ENCODE measurements at regions not wholly inside any gene's neighbourhood (a gene's known extent, or its start where the extent isn't known, plus 50 kb on each side); places are given as distances from the start of the nearest gene placed in this dataset.

DNA sequence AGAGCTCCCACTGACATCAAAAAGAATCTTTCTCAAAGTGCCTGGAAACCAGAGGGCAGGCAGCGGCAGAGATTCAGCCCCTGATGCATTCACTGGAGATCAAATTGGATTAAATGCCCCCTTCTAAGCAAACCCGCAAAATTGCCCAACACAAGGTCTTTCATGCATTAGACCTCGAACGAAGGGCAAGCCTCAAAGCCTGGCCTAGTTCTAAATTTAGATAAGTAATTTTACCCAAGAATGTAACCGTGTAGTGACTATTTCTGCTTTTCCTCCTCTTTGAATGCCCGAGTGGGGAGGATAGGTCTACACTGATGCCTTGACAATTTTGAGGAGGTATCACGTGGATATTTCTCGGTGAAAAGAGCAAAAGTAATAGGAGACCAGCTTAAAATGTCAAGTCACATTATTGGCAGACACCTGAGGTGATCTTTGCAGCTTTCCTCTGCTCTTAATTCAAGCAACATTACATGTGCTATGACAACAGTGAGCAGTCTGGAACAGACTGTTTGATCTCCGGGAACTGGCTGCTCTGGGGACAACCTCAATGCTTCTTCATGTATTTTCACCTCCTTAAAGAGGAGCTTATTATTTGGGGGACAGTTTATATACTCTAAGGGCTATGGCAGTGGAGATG, 1263.5 kb upstream of the AUTS2 start:
- no peak for DNase-seq

DNA sequence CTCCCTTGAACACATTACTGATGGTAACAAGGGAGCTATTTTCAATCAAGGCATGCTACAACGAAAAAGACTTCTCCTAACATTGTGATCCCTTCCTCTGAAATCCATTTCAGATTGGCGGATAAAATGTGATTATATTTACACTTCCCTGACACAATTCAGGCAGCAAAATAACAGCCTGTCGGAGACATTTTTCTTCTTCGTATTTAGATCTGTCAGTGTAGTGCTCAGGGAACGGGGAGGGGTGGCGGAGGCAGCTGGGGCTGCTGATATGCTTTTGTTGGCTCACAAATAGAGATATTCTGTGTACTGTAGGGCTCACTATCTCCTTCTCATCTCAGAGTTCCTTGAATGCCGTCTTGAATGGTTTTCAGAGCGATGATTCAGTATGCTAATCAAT, 1261.7 kb upstream of the AUTS2 start:
- DNase-seq, result no peak

DNA sequence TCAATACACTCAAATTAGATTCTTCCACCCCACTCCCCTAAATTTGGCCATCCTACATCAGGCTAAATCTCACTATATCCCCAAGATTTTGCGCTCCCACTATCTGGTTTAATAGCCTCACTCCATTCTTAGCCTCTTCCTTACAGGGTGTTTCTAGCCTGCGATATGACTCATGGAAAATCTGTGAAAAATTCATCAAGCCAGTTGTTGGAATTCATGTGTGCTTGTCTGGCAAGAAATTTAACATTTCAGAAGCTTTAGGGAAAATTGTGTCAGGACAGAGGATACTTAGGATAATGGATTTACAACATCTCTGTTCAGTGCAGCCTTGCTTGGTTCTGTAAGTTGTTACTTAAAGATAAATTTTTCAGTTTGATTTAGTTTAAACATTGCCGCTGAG, 1249.9 kb upstream of the AUTS2 start:
- no peak for DNase-seq

DNA sequence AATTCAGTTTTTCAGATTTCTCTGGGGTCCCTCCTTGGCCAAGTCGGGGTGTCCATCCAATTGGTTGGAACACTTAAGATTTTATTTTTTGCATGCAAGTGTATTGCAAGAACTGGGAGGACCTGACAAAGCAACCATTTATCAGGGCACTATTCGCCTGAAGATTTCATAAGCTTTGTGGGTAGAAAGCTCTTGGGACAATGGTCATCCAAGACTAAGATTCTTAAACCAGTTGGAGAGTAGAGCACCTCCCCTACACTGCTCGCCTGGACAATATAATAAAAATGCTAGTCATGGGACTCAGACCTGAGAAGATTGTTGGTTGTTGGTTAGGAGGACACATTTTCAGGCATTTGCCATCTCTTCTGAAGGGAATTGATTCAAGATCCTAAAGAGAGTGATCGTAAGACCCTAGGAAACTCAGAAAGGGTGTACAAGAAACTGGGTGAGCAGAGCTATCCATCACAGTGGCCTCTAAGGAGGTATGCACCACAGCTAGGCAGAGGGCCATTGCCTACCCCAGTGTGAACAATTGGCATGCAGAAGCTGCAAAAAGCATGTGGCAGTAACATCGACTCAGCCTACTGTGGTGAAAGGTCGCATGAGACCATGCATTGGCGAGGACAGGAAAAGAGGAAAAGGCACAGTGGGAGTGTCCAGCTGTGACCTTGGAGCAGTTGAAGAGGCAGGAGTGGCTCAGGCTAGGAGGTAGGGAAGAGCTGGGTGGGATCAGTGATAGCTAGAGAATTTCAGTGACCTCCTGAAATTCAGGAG, 1235.3 kb upstream of the AUTS2 start:
- DNase-seq, result no peak

GRCh38 chr7:68364886-68365625, 1233.2 kb upstream of the AUTS2 start:
- DNase-seq, result peak; percentile 56

- DNase-seq, result no peak
Observed at GRCh38 chr7:68371985-68372384, 1226.3 kb upstream of the AUTS2 start.

DNA sequence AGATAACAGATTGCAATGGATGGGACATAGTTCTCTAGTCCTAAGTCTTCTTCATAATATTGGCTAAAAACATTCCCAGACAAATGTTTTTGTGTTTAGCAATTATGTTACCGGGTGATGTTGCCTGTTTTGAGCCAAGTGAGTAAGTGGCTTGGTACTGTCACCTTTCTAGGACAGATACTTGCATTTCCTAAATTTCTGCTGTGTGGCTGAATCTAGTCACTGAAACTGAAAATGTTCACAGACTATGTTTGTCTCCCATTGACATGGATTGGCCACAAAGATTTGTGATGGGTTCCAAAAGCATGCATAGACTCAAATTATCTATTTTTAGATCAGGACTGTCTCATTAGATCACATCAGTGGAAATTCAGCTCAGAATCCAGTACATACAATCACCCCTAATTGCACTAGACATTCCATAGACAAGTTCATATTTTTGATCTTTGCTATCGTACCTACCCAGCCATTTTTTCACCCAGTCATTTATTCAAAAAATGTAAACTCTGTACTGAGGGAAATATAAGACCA, 1222.1 kb upstream of the AUTS2 start:
- DNase-seq, result no peak

DNA sequence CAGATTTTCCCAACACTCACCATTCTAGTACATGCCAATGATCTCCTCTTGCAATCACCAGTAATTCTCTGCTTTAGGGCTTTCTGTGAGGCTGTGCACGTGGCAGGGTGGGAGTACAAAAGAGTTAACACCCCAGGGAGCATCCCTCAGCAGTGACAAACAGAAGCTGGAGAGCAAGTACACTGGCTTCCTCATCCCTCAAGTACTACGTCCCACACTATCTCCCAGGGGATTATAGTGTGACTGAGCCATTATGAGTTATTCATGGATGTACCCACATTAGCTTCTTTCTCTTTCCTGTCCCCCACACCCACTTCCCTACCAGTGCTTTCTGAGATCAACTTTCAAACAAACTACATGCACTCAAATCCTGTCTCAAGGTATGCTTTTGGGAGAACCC, 1216.5 kb upstream of the AUTS2 start:
- no peak for DNase-seq

DNA sequence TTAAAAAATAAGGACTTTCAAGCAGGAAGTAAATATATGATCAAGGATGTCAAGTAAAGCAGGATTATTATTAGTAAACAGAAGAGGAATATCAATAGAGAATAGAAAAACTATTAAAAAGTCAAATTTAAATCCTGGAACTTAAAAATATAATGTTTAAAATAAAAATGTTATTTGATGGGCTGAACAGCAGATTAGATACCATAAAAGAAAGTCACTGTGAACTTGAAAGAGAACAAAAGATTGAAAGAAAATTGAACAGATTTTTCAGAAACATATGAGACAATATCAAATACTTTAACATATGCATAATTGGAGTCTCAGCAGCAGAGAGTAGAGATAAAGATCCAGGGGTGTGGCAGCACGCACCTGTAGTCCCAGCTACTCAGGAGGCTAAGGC, 1213.7 kb upstream of the AUTS2 start:
- DNase-seq, result no peak

- no peak for DNase-seq
Observed at GRCh38 chr7:68393051-68393450, 1205.2 kb upstream of the AUTS2 start.

DNA sequence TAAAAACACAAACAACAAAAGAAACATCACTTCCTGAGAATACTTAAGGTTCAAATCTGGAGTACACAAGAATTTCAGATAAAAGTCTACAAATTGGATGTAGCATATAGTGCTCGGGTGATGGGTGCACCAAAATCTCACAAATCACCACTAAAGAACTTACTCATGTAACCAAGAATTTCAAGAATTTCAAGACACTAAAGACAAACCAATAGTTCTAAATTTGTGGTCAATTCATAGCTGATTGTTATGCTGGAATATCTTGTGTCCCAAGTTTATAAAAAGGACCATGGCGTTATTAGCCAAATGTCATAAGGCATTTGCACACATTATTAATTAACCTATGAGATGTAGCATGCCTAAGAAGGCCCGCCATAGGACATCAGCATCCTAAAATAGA, 1204.1 kb upstream of the AUTS2 start:
- no peak for DNase-seq

DNA sequence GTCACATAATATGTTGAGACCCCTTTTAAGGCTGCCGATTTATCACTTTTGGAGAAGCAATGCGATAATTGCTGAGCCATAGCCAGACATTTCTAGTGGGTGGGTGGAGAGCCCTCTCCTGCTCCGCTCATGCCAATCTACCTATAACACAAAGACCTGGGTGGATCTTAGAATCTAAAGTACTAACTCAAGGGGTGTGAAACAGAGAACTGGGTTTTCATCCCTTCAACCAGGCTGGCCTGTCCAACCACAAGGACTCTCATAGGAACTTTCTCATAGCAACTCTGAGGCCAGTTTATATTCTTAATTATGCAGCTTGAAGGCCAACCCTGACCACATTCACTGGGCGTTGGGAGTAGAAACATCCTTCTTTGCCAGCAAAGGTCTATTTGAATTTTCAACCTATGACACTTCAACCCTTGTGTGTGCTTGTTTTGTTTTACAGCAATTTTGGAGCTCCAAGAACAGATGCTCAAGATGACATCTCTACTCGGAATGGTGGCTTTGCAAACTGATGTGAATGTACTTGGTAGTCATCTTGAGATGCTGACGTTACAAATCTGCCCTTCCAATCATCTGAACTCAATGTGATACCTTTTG, 1198.2 kb upstream of the AUTS2 start:
- no peak for DNase-seq

DNA sequence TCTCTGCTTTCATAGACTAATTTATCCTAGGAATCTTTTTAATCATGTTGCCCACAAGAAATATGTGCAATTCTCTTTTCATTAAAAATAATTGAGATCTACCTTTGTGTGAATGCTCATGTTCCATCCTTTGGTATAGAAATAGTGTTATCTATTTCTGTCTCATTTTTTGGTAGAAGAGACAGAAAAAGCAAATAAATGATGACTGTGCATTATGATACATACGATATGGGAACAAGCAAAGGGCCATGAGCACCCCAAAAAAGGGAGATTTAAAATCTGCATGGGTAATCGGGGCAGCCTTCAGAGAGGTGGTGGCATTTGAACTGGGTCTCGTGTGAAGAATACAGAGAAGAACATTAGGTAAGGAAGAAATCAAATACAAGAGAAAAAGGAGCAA, 1197.5 kb upstream of the AUTS2 start:
- DNase-seq, result no peak

GRCh38 chr7:68401313-68401712, 1197.0 kb upstream of the AUTS2 start:
- DNase-seq, result no peak

GRCh38 chr7:68406480-68406879, 1191.8 kb upstream of the AUTS2 start:
- DNase-seq, result no peak

GRCh38 chr7:68407460-68407859, 1190.8 kb upstream of the AUTS2 start:
- peak; percentile 62 for DNase-seq

GRCh38 chr7:68408873-68409272, 1189.4 kb upstream of the AUTS2 start:
- no peak for DNase-seq

DNA sequence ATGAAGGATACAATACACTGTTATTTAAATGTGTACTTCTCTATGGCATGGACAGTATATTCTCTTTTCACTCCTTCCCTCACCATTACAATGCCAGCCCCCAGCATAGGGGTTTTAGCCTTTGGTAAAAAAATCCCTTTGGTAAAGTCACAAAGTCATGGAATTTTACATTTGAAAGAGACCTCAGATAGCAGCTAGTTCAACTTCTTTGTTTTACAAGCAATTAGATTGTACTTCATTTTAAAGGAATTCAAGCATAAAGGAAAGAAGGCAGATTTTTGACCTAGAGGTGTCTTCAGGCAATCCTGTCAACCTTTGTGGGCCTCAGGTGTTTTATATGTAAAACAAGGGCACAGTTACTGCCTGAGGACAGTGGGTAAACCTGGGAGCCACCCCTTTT, 1188.4 kb upstream of the AUTS2 start:
- DNase-seq, result peak; percentile 4

DNA sequence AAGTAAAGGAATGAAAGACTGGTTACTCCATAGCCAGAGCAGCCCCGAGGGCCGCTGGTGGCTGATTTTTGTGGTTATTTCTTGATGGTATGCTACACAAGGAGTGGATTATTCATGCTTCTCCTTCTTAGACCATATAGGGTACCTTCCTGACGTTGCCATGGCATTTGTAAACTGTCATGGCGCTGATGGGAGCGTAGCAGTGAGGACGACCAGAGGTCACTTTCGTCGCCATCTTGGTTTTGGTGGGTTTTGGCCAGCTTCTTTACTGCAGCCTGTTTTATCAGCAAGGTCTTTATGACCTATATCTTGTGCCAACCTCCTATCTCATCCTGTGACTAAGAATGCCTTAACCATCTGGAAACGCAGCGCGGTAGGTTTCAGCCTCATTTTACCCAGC, 1187.6 kb upstream of the AUTS2 start:
- peak; percentile 22 for DNase-seq

DNA sequence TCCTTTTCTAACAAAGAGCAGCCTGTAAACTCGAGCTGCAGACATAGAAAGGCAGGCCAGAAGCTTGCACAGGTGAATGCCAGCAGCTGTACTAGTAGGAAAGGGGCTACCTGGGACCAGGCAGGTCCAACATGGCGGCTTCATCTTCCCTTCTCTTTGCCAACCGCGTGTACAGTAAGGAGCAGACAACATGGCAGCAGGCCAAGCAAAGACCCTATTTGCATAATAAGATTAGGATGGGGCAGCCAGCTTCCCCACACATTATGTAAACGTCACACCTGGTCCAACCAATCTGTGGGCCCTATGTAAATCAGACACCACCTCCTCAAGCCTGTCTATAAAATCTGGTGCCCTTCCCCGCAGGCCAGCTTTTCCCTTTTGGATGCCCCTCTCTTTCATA, 1186.5 kb upstream of the AUTS2 start:
- DNase-seq, result no peak

- peak; percentile 7 for DNase-seq
Observed at GRCh38 chr7:68414631-68415425, 1183.4 kb upstream of the AUTS2 start.

GRCh38 chr7:68417002-68417401, 1181.3 kb upstream of the AUTS2 start:
- DNase-seq, result no peak

DNA sequence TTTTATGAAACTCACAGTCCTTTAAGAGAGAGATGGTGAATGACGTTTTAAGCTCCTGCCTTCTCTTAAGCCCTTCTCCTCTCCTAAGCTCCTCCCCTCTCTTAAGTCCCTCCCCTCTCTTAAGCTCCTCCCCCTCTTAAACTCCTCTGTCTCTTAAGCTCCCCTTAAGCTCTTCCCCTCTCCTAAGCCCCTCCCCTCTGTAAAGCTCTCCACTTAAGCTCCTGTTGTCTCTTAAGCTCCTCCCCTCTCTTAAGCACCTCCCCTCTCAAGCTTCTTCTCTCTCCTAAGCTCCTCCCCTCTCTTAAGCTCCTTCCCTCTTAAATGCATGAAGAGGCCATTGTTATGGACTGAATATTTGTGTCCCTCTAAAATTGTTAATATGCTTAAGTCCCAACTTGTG, 1180.6 kb upstream of the AUTS2 start:
- DNase-seq, result no peak

Measured in islet precursor cell (in vitro differentiated cells).